ENCODE measurements at regions not wholly inside any gene's neighbourhood (a gene's known extent, or its start where the extent isn't known, plus 50 kb on each side); places are given as distances from the start of the nearest gene placed in this dataset.

DNA sequence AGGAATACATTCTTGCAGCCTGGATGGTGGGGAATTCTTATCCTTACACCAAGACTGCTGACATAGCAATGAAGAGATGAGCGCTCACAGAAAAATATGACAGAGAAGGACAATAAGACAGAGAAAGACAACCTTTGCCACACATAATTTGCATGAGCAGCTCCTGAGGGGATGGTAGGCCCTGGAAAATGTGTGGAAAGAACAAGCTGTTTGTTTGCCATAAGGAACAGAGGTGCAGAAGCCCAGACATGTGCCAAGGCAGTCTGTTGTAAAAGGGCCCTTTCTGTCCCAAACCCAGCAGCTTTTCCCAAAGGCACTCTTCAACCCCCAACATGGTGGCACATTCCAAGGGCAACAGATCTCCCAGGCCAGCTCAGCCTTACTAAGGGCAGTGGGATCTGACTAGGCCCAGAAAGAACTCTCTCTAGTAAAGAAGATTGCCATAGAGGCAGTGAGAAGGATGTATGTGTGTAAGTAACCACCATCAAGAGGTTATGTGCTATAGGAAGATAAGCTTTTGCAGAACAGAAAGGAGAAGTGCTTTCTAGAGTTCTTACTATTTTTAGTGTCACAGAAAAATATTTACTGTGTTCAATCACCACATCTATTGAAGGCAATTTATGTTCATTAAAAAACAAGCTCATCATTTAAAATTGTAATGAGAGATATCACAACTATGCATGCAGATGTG is 287.0 kb upstream of the RASGEF1B start:
- TF ChIP-seq, protein P1, sequence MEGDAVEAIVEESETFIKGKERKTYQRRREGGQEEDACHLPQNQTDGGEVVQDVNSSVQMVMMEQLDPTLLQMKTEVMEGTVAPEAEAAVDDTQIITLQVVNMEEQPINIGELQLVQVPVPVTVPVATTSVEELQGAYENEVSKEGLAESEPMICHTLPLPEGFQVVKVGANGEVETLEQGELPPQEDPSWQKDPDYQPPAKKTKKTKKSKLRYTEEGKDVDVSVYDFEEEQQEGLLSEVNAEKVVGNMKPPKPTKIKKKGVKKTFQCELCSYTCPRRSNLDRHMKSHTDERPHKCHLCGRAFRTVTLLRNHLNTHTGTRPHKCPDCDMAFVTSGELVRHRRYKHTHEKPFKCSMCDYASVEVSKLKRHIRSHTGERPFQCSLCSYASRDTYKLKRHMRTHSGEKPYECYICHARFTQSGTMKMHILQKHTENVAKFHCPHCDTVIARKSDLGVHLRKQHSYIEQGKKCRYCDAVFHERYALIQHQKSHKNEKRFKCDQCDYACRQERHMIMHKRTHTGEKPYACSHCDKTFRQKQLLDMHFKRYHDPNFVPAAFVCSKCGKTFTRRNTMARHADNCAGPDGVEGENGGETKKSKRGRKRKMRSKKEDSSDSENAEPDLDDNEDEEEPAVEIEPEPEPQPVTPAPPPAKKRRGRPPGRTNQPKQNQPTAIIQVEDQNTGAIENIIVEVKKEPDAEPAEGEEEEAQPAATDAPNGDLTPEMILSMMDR (IDR thresholded peaks at IDR 0.05; ENCODE audit: unreplicated experiment), result no peak
- intact Hi-C loops (cut with micrococcal nuclease), result no loop called here
- H3K27ac Mint-ChIP-seq (ENCODE audit: low read depth, unreplicated experiment), result no peak overlapping the region
- H3K4me1 Mint-ChIP-seq (ENCODE audit: insufficient read depth, unreplicated experiment), result no peaks in the 10 kb centered on the region
- ChIA-PET POLR2A (interaction anchor here (0.7 to 1.0 kb wide), 2 partner anchors 32 to 48 kb away, joined by 3 read pairs; no protein-coding TSS in a partner anchor), CTCF (interaction anchor here (0.6 kb wide), 1 partner anchor 9 kb away, joined by 3 read pairs; no protein-coding TSS in a partner anchor)
- H3K4me3 Mint-ChIP-seq (ENCODE audit: unreplicated experiment), result no peak overlapping the region
- no TSS peak for BruUV-seq (replicated peaks)
- H3K9me3 Mint-ChIP-seq (ENCODE audit: unreplicated experiment), result no peaks in the 10 kb centered on the region
- no peak for DNase-seq (ENCODE audit: unreplicated experiment)
- H3K27me3 Mint-ChIP-seq (ENCODE audit: insufficient read depth, unreplicated experiment), result no peaks in the 10 kb centered on the region
- no peaks in the 10 kb centered on the region for H3K36me3 Mint-ChIP-seq (ENCODE audit: insufficient read depth, unreplicated experiment)

DNA sequence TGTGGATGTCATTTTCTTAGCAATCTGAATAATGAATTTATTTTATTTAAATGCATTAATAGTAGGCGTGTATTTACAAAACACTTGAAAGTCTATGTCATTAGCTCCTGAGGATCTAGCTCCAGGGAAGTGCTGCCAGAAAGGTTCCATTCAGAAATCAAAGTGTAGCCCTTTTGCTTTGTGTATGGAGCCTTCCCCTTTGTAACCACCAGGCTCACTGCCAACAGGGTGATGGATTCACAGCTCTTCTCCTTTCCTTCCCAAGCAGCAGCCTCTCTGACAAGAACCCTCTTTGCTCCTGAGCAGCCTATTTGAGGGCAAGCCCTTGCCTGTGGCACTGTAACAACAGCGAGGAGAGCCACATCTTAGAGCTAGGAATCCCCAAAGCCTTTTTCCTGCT is 286.0 kb upstream of the RASGEF1B start:
- no peaks in the 10 kb centered on the region for H3K27me3 Mint-ChIP-seq (ENCODE audit: insufficient read depth, unreplicated experiment)
- BruUV-seq (replicated peaks), result no TSS peak

DNA sequence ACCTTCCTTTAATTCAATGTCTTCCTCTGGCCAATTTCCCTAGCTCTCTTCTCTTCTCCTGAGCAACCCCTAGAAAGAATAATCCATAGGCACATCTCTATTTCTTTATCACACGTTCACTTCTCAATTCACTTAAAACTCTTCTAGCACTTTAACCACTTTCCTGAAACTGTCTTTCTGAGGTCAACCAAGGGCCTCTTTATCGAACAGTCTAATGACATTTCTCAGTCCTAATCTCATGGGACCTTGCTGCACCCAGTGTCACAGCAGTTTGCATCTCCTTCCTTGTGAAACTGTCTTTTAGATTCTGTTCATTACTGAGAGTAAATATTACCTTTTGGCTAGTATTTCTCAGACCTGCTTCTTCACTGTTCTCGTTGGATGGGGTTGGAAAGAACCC is 285.3 kb upstream of the RASGEF1B start:
- TF ChIP-seq, protein P1 (IDR thresholded peaks at IDR 0.05; ENCODE audit: unreplicated experiment), result no peak
- Mint-ChIP-seq H3K36me3 (ENCODE audit: insufficient read depth, unreplicated experiment) (no peaks in the 10 kb centered on the region), H3K27me3 (ENCODE audit: insufficient read depth, unreplicated experiment) (no peaks in the 10 kb centered on the region), H3K4me1 (ENCODE audit: insufficient read depth, unreplicated experiment) (no peaks in the 10 kb centered on the region), H3K27ac (ENCODE audit: low read depth, unreplicated experiment) (no peak overlapping the region), H3K4me3 (ENCODE audit: unreplicated experiment) (no peak overlapping the region), H3K9me3 (ENCODE audit: unreplicated experiment) (no peaks in the 10 kb centered on the region)
- intact Hi-C loops (cut with micrococcal nuclease), result no loop called here
- ChIA-PET POLR2A (no interaction called here), CTCF (interaction anchor here (0.6 kb wide), 1 partner anchor 13 kb away, joined by 3 read pairs; no protein-coding TSS in a partner anchor)
- no TSS peak for BruUV-seq (replicated peaks)
- no peak for DNase-seq (ENCODE audit: unreplicated experiment)

More for the DNA sequence above, 286.0 kb upstream of the RASGEF1B start:
- CTCF ChIA-PET, result interaction anchor here (0.6 kb wide), 1 partner anchor 10 kb away, joined by 3 read pairs; no protein-coding TSS in a partner anchor
- TF ChIP-seq, protein P1 (IDR thresholded peaks at IDR 0.05; ENCODE audit: unreplicated experiment), result no peak
- H3K36me3 Mint-ChIP-seq (ENCODE audit: insufficient read depth, unreplicated experiment), result no peaks in the 10 kb centered on the region
- intact Hi-C loops (cut with micrococcal nuclease), result no loop called here
- H3K27ac Mint-ChIP-seq (ENCODE audit: low read depth, unreplicated experiment), result no peak overlapping the region
- DNase-seq (ENCODE audit: unreplicated experiment), result no peak
- H3K4me3 Mint-ChIP-seq (ENCODE audit: unreplicated experiment), result no peak overlapping the region
- no peaks in the 10 kb centered on the region for H3K4me1 Mint-ChIP-seq (ENCODE audit: insufficient read depth, unreplicated experiment)
- H3K9me3 Mint-ChIP-seq (ENCODE audit: unreplicated experiment), result no peaks in the 10 kb centered on the region
- POLR2A ChIA-PET, result interaction anchor here (1.0 kb wide), 1 partner anchor 49 kb away, joined by 3 read pairs; no protein-coding TSS in a partner anchor

DNA sequence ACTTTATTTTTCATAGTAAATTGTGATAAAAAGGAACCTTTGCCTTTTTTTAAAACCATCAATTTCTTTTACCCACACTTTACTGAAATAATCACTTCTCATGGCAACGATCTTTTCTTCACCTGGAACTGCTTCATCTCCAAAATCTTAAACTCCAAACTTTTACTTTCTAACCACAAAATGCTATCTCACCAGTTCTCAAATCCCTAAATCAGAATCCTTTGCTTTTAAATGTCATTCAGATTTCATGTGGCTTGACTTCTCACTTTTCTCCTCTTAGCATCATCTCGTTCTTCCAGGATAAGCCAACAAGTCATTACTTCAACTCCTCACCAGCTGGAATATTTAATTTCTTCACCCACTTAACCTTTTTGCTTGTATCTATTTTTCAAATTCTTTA is 284.3 kb upstream of the RASGEF1B start:
- Mint-ChIP-seq H3K4me1 (ENCODE audit: insufficient read depth, unreplicated experiment) (no peaks in the 10 kb centered on the region), H3K9me3 (ENCODE audit: unreplicated experiment) (no peaks in the 10 kb centered on the region), H3K27ac (ENCODE audit: low read depth, unreplicated experiment) (no peak overlapping the region), H3K27me3 (ENCODE audit: insufficient read depth, unreplicated experiment) (no peaks in the 10 kb centered on the region), H3K4me3 (ENCODE audit: unreplicated experiment) (no peak overlapping the region), H3K36me3 (ENCODE audit: insufficient read depth, unreplicated experiment) (no peaks in the 10 kb centered on the region)
- intact Hi-C loops (cut with micrococcal nuclease), result no loop called here
- ChIA-PET POLR2A (no interaction called here), CTCF (interaction anchor here (0.6 kb wide), 1 partner anchor 225 kb away, joined by 3 read pairs; no protein-coding TSS in a partner anchor)
- BruUV-seq (replicated peaks), result no TSS peak
- TF ChIP-seq, protein P1 (IDR thresholded peaks at IDR 0.05; ENCODE audit: unreplicated experiment), result no peak
- DNase-seq (ENCODE audit: unreplicated experiment), result no peak
